GM10248 (cell line): ENCODE measurements at regions not wholly inside any gene's neighbourhood (a gene's known extent, or its start where the extent isn't known, plus 50 kb on each side); places are given as distances from the start of the nearest gene placed in this dataset.

Source experiments
- CTCF ChIA-PET: fragments of 300-600 bp; sonication (Branson Sonifier 250); formaldehyde crosslinking; extraction: SDS; loops from one replicate; lab custom pipeline; 2021; ENCODE audit warnings: antibody characterized with exemption; lab: Yijun Ruan, JAX
- POLR2A ChIA-PET: fragments of 350-650 bp; sonication (Branson Sonifier 250); formaldehyde crosslinking; extraction: SDS; loops from one replicate; lab custom pipeline; 2020; ENCODE audit warnings: antibody characterized with exemption; lab: Yijun Ruan, JAX
- DNase-seq: peaks from one replicate; pipeline ENCODE4 v3.0.0; 2012; ENCODE audit errors: extremely low spot score
- TF ChIP-seq, protein P1 (sequence below): IDR thresholded peaks from 2 replicates; pipeline ENCODE4 v1.5.1; 2012; ENCODE audit warnings: mild to moderate bottlenecking, low read depth; ENCODE audit errors: extremely low read depth, missing control alignments, control extremely low read depth

DNA sequence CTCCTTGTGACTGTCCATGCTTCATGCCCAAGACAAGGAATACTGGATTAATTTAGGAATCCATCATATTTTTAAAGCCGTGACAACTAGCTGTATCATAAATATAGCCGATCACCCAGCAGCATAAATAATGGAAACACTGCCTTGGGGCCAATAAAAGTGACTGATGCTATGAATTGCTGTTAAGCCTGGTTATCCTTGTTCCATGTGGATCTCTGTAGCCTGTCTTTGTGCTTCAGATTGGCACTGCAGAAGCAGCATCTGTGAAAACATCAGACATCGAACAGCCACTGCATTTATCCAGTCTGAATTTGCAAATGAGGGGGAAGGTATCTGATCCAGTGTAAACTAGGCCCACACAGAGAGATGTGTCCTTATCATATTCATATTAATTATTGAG is 1181.8 kb downstream of the SORCS1 start:
- POLR2A ChIA-PET = no interaction called here
- CTCF ChIA-PET = interaction anchor here (2.0 kb wide), 1 partner anchor 8 kb away, joined by 6 read pairs; no protein-coding TSS in a partner anchor
- no peak for DNase-seq
- TF ChIP-seq, protein P1, sequence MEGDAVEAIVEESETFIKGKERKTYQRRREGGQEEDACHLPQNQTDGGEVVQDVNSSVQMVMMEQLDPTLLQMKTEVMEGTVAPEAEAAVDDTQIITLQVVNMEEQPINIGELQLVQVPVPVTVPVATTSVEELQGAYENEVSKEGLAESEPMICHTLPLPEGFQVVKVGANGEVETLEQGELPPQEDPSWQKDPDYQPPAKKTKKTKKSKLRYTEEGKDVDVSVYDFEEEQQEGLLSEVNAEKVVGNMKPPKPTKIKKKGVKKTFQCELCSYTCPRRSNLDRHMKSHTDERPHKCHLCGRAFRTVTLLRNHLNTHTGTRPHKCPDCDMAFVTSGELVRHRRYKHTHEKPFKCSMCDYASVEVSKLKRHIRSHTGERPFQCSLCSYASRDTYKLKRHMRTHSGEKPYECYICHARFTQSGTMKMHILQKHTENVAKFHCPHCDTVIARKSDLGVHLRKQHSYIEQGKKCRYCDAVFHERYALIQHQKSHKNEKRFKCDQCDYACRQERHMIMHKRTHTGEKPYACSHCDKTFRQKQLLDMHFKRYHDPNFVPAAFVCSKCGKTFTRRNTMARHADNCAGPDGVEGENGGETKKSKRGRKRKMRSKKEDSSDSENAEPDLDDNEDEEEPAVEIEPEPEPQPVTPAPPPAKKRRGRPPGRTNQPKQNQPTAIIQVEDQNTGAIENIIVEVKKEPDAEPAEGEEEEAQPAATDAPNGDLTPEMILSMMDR = no peak

DNA sequence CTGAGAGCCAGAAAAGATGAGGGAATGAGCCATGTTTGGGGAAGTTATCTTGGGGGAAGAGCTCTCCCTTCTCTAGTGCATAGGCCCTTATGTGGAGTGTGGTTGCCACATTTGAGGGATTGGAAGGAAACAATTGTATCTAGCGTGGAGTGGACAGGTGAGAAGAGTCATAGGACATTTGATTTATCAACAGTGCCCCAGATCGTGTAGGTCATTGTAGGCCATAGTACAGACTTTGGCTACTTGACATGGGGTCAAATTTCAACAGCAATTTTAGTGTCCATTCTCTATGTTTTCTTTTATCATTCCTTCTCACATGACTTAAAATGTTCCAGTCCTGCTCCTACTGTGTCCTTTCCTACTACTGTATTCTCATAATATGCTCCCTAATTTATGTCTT is 1182.8 kb downstream of the SORCS1 start:
- DNase-seq = no peak
- POLR2A ChIA-PET = no interaction called here
- CTCF ChIA-PET = no interaction called here
- TF ChIP-seq, protein P1 = no peak

DNA sequence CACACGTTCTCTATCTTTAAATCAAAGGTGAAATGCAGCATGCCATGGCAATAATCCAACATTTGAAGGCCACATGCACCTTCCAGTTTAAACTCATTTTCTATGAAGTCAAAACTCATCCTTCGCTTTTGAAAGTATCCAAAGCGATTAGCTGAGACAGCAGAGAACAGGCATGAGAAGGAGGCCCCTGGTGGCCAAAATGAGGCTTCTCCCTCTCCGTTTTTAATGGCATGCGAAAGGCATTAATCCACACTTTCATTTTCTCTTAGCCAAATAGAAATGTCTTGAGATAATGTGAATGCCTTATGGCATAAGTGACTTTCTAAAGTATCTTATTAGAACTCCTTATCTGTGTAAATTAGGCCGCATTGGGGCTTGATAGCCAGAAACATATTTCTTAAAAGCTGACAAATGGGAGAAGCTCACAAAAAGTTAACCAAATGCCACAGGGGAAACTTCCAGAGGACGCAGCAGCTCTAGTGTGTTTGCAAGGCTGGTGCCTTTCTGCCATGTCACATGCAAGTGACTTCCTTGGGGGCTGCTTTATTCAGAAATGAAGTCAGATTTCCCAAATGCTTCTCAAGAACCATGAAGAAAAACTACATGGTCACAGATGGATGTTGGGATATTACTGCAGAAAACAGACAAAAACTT is 1189.6 kb downstream of the SORCS1 start:
- no peak for DNase-seq
- CTCF ChIA-PET = interaction anchor here (2.3 to 6.5 kb wide), 2 partner anchors 9 to 23 kb away, joined by 6 to 44 read pairs; no protein-coding TSS in a partner anchor
- TF ChIP-seq, protein P1 = no peak
- POLR2A ChIA-PET = no interaction called here

DNA sequence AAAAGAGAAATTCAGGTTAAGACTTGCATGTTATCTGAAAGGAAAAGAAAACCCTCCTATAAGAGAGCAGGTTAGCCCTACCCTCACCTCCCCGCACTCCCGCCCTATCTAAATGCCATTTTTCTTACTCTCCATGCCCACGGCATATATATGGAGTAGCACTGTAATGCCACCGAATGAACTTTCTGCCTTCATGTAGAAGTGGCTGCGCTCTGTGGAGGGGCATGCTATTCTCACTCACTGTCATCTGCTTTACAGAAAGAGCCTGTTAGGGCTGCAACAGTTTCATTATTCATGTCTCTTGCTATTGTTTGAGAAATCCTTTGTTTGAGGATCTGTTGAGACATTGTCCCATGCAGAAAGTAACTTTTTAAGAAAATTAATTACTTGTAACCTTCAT is 1190.6 kb downstream of the SORCS1 start:
- DNase-seq = no peak
- TF ChIP-seq, protein P1 = no peak
- ChIA-PET CTCF (interaction anchor here (1.1 to 6.5 kb wide), 3 partner anchors 10 to 21 kb away, joined by 3 to 44 read pairs (median 6); no protein-coding TSS in a partner anchor), POLR2A (no interaction called here)

DNA sequence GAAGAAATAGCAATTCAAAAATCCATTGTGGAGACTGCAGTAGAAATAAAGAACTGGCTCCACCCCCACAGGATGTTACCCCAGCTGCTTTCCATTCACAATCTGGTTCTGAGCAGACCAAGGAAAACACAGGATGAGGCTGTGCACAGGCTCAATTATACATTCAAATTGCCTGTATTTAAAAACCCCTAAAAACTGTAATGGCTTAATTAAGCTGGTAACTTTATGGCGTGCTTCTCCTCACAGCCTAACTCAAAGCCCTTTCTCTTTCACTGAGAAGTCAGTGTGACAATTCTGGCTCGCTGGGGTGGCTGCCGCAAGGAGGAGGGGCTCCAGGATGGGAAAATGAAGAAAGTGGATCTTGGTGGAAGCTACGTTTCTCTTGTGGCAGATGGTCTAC is 1191.1 kb downstream of the SORCS1 start:
- ChIA-PET POLR2A (no interaction called here), CTCF (interaction anchor here (1.1 to 6.5 kb wide), 2 partner anchors 14 to 21 kb away, joined by 3 to 44 read pairs; no protein-coding TSS in a partner anchor)
- TF ChIP-seq, protein P1 = no peak
- no peak for DNase-seq

DNA sequence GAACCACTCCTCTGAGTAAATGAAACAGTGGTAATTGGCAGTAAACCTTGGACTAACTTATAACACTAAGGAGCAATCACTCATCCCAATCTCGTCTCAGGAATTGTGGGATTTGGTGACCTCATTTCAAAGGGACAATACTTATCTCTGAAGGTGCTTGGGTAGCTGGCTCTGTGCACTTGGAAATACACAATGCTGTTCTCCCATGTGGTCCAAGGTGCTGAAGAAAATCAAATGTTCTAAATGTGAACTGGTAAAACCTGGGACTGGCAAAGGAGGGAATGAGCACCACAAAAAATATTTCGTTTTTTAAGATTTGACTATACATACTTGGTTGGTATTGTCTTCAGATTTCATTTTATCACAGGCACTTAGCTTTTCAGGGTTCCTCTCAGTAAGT is 1193.0 kb downstream of the SORCS1 start:
- DNase-seq = no peak
- POLR2A ChIA-PET = no interaction called here
- TF ChIP-seq, protein P1 = no peak
- CTCF ChIA-PET = interaction anchor here (0.9 to 6.5 kb wide), 2 partner anchors 13 to 19 kb away, joined by 3 to 44 read pairs; no protein-coding TSS in a partner anchor
